HG02840 (cell line): ENCODE measurements at regions not wholly inside any gene's neighbourhood (a gene's known extent, or its start where the extent isn't known, plus 50 kb on each side); places are given as distances from the start of the nearest gene placed in this dataset.

Experiments
- ATAC-seq: cut with Tn5 transposase; IDR thresholded peaks from one replicate; pipeline ENCODE4 v1.9.1; 2021; ENCODE audit warnings: mild to moderate bottlenecking, moderate library complexity, moderate number of reproducible peaks; ENCODE audit not compliant: unreplicated experiment, low FRiP score

GRCh38 chr10:88023676-88024075 lies 160.3 kb downstream of the PTEN start:
- ATAC-seq = no peak

GRCh38 chr10:88026031-88026430 lies 162.6 kb downstream of the PTEN start:
- no peak for ATAC-seq

GRCh38 chr10:88027570-88027969 lies 164.1 kb downstream of the PTEN start:
- ATAC-seq = no peak

- ATAC-seq = no peak
Observed at GRCh38 chr10:88028072-88028471, 164.6 kb downstream of the PTEN start.

GRCh38 chr10:88028654-88029053 lies 165.2 kb downstream of the PTEN start:
- ATAC-seq = no peak

- ATAC-seq = no peak
Observed at GRCh38 chr10:88032566-88032965, 169.1 kb downstream of the PTEN start.

GRCh38 chr10:88033385-88033784 lies 170.0 kb downstream of the PTEN start:
- ATAC-seq = no peak

- ATAC-seq = no peak
Observed at GRCh38 chr10:88033793-88034192, 170.4 kb downstream of the PTEN start.

GRCh38 chr10:88036126-88036525 lies 172.7 kb downstream of the PTEN start:
- no peak for ATAC-seq

- no peak for ATAC-seq
Observed at GRCh38 chr10:88037623-88038022, 174.2 kb downstream of the PTEN start.

- no peak for ATAC-seq
Observed at GRCh38 chr10:88038268-88038667, 174.8 kb downstream of the PTEN start.

GRCh38 chr10:88039496-88040200 lies 176.2 kb downstream of the PTEN start:
- no peak for ATAC-seq

- ATAC-seq = no peak
Observed at GRCh38 chr10:88041243-88042159, 178.1 kb downstream of the PTEN start.

GRCh38 chr10:88042160-88043100 lies 179.0 kb downstream of the PTEN start:
- no peak for ATAC-seq

- ATAC-seq = no peak
Observed at GRCh38 chr10:88045096-88045495, 181.7 kb downstream of the PTEN start.

- ATAC-seq = no peak
Observed at GRCh38 chr10:88045656-88046415, 182.4 kb downstream of the PTEN start.

GRCh38 chr10:88047579-88047978 lies 184.2 kb downstream of the PTEN start:
- no peak for ATAC-seq

GRCh38 chr10:88048312-88048711 lies 184.9 kb downstream of the PTEN start:
- ATAC-seq = no peak

GRCh38 chr10:88049204-88049603 lies 185.8 kb downstream of the PTEN start:
- no peak for ATAC-seq

- ATAC-seq = no peak
Observed at GRCh38 chr10:88057720-88058119, 194.3 kb downstream of the PTEN start.
